SK-N-SH treated with all-trans-retinoic acid at 6 μM for 48 hours (cell line): ENCODE measurements at regions not wholly inside any gene's neighbourhood (a gene's known extent, or its start where the extent isn't known, plus 50 kb on each side); places are given as distances from the start of the nearest gene placed in this dataset.
"Not testable (repeated sequence)": the region's sequence is repeated elsewhere in the genome, so short reads cannot be mapped to it uniquely, and the experiment has no call there.

Experiments
- ATAC-seq: fragments of 200-7000 bp; cut with Tn5 transposase; 3 replicates; pipeline ENCODE4 v1.9.1; 2020; ENCODE audit warnings: mild to moderate bottlenecking, moderate library complexity
- ARNTL ChIP-seq: fragments of 450-650 bp; formaldehyde crosslinking; IDR thresholded peaks from 2 replicates; pipeline ENCODE4 v1.5.0; 2020; ENCODE audit warnings: low read depth, mild to moderate bottlenecking, moderate library complexity, borderline replicate concordance
- BACH2 ChIP-seq: fragments of 250-450 bp; sonication (Bioruptor Pico); IDR thresholded peaks from 2 replicates; pipeline ENCODE4 v1.9.0; 2021; ENCODE audit warnings: mild to moderate bottlenecking, borderline replicate concordance
- GLIS3 ChIP-seq: fragments of 250-450 bp; sonication (Bioruptor Pico); IDR thresholded peaks from 2 replicates; pipeline ENCODE4 v1.5.0; 2020; ENCODE audit warnings: mild to moderate bottlenecking, moderate library complexity
- ISL1 ChIP-seq: fragments of 250-450 bp; sonication (Bioruptor Pico); IDR thresholded peaks from 2 replicates; pipeline ENCODE4 v2.1.2; 2022; ENCODE audit warnings: mild to moderate bottlenecking, moderate library complexity
- OSR1 ChIP-seq: fragments of 250-450 bp; sonication (Bioruptor Pico); IDR thresholded peaks from 2 replicates; pipeline ENCODE4 v1.8.0; 2022; ENCODE audit warnings: moderate library complexity, mild to moderate bottlenecking, inconsistent platforms
- PATZ1 ChIP-seq: fragments of 250-450 bp; sonication (Bioruptor Pico); IDR thresholded peaks from 2 replicates; pipeline ENCODE4 v1.8.0; 2020; ENCODE audit warnings: mild to moderate bottlenecking, moderate library complexity, borderline replicate concordance
- POU6F1 ChIP-seq: fragments of 250-450 bp; sonication (Bioruptor Pico); IDR thresholded peaks from 2 replicates; pipeline ENCODE4 v1.8.0; 2021; ENCODE audit warnings: low read depth, mild to moderate bottlenecking, moderate library complexity, borderline replicate concordance
- PPARA ChIP-seq: fragments of 250-450 bp; sonication (Bioruptor Pico); IDR thresholded peaks from 2 replicates; pipeline ENCODE4 v1.5.0; 2020; ENCODE audit warnings: mild to moderate bottlenecking, borderline replicate concordance
- RARB ChIP-seq: fragments of 250-450 bp; sonication (Bioruptor Pico); IDR thresholded peaks from 2 replicates; pipeline ENCODE4 v1.8.0; 2021; ENCODE audit warnings: mild to moderate bottlenecking, moderate library complexity
- SNAI2 ChIP-seq: fragments of 250-450 bp; sonication (Bioruptor Pico); IDR thresholded peaks from 2 replicates; pipeline ENCODE4 v1.5.0; 2020; ENCODE audit warnings: mild to moderate bottlenecking, moderate library complexity
- TCF4 ChIP-seq: fragments of 250-450 bp; sonication (Bioruptor Pico); IDR thresholded peaks from 2 replicates; pipeline ENCODE4 v1.8.0; 2021; ENCODE audit warnings: mild to moderate bottlenecking, moderate library complexity, borderline replicate concordance
- TOX ChIP-seq: fragments of 250-450 bp; sonication (Bioruptor Pico); IDR thresholded peaks from 2 replicates; pipeline ENCODE4 v1.8.0; 2021; ENCODE audit warnings: mild to moderate bottlenecking, moderate library complexity, borderline replicate concordance
- ZFP3 ChIP-seq: fragments of 250-450 bp; sonication (Bioruptor Pico); IDR thresholded peaks from 2 replicates; pipeline ENCODE4 v1.5.0; 2020; ENCODE audit warnings: mild to moderate bottlenecking, moderate library complexity
- ZFP30 ChIP-seq: fragments of 450-650 bp; formaldehyde crosslinking; IDR thresholded peaks from 2 replicates; pipeline ENCODE4 v1.5.0; 2022; ENCODE audit warnings: mild to moderate bottlenecking, moderate library complexity
- ZNF565 ChIP-seq: fragments of 450-650 bp; formaldehyde crosslinking; conservative IDR thresholded peaks from 2 replicates; pipeline ENCODE4 v1.5.0; 2020; ENCODE audit warnings: low read depth, mild to moderate bottlenecking, moderate library complexity
- ZNF70 ChIP-seq: fragments of 450-650 bp; formaldehyde crosslinking; IDR thresholded peaks from 2 replicates; pipeline ENCODE4 v1.5.0; 2020; ENCODE audit warnings: mild to moderate bottlenecking, moderate library complexity
- TF ChIP-seq, protein P1 (sequence below): fragments of 250-450 bp; sonication (Bioruptor Pico); IDR thresholded peaks from 2 replicates; pipeline ENCODE4 v1.5.1; 2020; ENCODE audit warnings: low read depth, mild to moderate bottlenecking, moderate library complexity
- TF ChIP-seq, protein P2 (sequence below): fragments of 250-450 bp; sonication (Bioruptor Pico); IDR thresholded peaks from 2 replicates; pipeline ENCODE4 v1.5.0; 2020; ENCODE audit warnings: mild to moderate bottlenecking, moderate library complexity

DNA sequence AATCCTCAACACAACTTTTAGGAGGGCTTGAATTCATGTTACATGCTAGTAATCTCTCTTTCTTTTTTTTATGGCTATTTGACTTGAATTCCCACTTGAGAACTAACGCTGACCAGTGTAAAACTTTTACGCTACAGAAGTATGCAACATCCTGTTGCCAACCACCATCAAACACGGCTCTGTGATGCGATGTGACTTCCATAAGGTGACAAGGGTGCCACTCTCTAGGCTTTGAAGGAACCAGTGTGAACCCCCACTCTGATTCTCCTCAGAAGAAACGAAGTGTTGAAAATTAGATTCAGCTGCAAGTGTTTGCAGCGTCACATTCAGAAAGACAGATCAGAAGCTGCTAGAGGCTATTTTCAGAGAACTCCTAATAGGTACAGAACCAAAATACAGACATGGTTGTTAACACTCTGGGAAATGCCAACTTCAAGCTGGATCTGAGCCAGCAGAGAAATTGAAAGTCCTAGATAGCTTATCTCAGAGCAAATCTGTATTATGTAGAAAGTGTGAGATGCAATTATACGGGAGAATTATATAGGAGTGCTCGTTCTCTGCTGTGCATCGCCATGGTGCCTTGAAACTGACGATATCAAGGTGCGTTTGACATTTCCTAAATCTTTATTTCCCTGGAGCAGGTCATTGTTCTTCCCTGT is 271.2 kb downstream of the LPIN1 start (continued):
- no peak for TF ChIP-seq TCF4 (CRISPR knock-in tag)
- TF ChIP-seq, protein P1, sequence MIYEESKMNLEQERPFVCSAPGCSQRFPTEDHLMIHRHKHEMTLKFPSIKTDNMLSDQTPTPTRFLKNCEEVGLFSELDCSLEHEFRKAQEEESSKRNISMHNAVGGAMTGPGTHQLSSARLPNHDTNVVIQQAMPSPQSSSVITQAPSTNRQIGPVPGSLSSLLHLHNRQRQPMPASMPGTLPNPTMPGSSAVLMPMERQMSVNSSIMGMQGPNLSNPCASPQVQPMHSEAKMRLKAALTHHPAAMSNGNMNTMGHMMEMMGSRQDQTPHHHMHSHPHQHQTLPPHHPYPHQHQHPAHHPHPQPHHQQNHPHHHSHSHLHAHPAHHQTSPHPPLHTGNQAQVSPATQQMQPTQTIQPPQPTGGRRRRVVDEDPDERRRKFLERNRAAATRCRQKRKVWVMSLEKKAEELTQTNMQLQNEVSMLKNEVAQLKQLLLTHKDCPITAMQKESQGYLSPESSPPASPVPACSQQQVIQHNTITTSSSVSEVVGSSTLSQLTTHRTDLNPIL = no peak
- TF ChIP-seq ZFP3 = no peak
- no peak for TF ChIP-seq ZNF70 (CRISPR knock-in tag)
- TF ChIP-seq ZNF565 (CRISPR knock-in tag) = no peak

- not testable (repeated sequence) for ATAC-seq
Measured at GRCh38 chr2:12018726-12019125, 272.3 kb downstream of the LPIN1 start.

- no peak for TF ChIP-seq SNAI2 (CRISPR knock-in tag)
- TF ChIP-seq ZNF565 (CRISPR knock-in tag) = no peak
- no peak for TF ChIP-seq ZFP30 (CRISPR knock-in tag)
- TF ChIP-seq POU6F1 = no peak
- no peak for TF ChIP-seq ISL1 (CRISPR knock-in tag)
- no peak for TF ChIP-seq PPARA (CRISPR knock-in tag)
- ATAC-seq = no peak
Measured at GRCh38 chr2:12020833-12021469, 274.5 kb downstream of the LPIN1 start.

GRCh38 chr2:12024197-12024907 is 277.9 kb downstream of the LPIN1 start:
- ATAC-seq = not testable (repeated sequence)

DNA sequence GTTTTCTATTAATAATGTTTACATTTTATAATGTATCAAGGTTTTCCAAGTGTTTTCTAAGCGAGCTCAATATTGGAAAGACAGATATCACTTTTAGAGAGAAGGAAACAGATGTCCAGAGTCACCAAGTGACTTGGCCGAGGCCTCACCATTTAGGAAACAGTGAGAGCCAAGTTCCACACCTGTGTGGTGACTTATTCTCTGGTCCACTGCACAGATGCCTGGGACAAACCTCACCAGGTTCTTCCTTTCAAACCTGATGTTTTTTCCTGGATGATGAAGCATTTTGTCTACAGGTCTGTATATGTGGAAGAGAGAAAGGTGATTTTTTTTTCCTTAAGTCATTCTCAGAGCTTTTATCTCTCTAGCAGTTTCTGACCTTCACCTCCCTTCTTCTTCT is 280.7 kb downstream of the LPIN1 start:
- ATAC-seq = no peak
- TF ChIP-seq OSR1 (CRISPR knock-in tag) (no peak), ZNF70 (CRISPR knock-in tag) (no peak), GLIS3 (CRISPR knock-in tag) (no peak), BACH2 (CRISPR knock-in tag) (no peak), ARNTL (no peak), POU6F1 (no peak), ZNF565 (CRISPR knock-in tag) (no peak), PATZ1 (CRISPR knock-in tag) (no peak), TOX (CRISPR knock-in tag) (no peak)

DNA sequence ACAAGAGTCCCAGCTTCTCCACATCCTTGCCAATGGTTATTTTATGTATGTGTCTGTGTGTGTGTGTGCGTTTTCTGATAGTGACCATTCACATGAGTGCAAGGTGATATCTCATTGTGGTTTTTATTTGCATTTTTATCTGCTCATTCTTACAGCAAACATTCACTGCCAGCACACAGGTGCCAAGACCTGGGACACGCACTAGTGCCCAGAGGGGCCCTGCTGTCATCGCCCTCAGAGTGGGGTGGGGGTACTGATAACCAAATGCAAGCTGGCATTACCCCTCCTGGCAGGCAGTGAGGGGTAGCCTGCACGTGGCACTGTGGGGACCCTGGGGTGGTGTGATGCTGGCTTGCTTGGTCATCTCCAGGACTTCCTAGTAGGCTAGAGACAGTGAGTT is 285.4 kb downstream of the LPIN1 start:
- ATAC-seq = no peak
- TF ChIP-seq RARB (CRISPR knock-in tag) (no peak), ZNF565 (CRISPR knock-in tag) (no peak), PPARA (CRISPR knock-in tag) (no peak), ARNTL (no peak), POU6F1 (no peak), ZFP30 (CRISPR knock-in tag) (no peak)
- TF ChIP-seq, protein P2, sequence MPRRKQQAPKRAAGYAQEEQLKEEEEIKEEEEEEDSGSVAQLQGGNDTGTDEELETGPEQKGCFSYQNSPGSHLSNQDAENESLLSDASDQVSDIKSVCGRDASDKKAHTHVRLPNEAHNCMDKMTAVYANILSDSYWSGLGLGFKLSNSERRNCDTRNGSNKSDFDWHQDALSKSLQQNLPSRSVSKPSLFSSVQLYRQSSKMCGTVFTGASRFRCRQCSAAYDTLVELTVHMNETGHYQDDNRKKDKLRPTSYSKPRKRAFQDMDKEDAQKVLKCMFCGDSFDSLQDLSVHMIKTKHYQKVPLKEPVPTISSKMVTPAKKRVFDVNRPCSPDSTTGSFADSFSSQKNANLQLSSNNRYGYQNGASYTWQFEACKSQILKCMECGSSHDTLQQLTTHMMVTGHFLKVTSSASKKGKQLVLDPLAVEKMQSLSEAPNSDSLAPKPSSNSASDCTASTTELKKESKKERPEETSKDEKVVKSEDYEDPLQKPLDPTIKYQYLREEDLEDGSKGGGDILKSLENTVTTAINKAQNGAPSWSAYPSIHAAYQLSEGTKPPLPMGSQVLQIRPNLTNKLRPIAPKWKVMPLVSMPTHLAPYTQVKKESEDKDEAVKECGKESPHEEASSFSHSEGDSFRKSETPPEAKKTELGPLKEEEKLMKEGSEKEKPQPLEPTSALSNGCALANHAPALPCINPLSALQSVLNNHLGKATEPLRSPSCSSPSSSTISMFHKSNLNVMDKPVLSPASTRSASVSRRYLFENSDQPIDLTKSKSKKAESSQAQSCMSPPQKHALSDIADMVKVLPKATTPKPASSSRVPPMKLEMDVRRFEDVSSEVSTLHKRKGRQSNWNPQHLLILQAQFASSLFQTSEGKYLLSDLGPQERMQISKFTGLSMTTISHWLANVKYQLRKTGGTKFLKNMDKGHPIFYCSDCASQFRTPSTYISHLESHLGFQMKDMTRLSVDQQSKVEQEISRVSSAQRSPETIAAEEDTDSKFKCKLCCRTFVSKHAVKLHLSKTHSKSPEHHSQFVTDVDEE (CRISPR knock-in tag) = no peak
- TF ChIP-seq, all 23 proteins: peak for 0
